ENCODE measurements at regions not wholly inside any gene's neighbourhood (a gene's known extent, or its start where the extent isn't known, plus 50 kb on each side); places are given as distances from the start of the nearest gene placed in this dataset.

DNA sequence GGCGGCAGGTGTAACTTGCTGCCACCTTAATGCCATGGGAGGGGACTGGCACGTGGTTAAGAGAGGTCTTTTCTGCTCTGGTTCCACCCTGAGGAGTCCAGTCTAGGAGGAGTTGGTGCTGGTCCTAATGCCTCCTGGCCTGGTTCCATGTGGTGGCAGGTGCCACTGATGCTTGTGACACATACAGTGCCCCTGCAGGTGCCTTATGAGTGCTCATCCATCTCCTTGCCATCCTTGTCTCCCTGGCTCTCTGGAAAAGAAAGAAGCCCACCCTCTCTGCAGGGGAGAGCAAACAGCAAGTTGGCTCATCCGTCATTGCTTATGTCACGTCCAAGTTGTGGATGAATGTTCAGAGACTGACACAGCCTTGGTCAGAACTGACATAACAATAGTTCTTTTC, 175.8 kb upstream of the DPH6 start (continued):
- TF ChIP-seq, protein P1, sequence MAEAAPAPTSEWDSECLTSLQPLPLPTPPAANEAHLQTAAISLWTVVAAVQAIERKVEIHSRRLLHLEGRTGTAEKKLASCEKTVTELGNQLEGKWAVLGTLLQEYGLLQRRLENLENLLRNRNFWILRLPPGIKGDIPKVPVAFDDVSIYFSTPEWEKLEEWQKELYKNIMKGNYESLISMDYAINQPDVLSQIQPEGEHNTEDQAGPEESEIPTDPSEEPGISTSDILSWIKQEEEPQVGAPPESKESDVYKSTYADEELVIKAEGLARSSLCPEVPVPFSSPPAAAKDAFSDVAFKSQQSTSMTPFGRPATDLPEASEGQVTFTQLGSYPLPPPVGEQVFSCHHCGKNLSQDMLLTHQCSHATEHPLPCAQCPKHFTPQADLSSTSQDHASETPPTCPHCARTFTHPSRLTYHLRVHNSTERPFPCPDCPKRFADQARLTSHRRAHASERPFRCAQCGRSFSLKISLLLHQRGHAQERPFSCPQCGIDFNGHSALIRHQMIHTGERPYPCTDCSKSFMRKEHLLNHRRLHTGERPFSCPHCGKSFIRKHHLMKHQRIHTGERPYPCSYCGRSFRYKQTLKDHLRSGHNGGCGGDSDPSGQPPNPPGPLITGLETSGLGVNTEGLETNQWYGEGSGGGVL (tag by site-specific recombination; IDR thresholded peaks at IDR 0.05): no peak
- TF ChIP-seq, protein P2, sequence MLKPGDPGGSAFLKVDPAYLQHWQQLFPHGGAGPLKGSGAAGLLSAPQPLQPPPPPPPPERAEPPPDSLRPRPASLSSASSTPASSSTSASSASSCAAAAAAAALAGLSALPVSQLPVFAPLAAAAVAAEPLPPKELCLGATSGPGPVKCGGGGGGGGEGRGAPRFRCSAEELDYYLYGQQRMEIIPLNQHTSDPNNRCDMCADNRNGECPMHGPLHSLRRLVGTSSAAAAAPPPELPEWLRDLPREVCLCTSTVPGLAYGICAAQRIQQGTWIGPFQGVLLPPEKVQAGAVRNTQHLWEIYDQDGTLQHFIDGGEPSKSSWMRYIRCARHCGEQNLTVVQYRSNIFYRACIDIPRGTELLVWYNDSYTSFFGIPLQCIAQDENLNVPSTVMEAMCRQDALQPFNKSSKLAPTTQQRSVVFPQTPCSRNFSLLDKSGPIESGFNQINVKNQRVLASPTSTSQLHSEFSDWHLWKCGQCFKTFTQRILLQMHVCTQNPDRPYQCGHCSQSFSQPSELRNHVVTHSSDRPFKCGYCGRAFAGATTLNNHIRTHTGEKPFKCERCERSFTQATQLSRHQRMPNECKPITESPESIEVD (tag by site-specific recombination; IDR thresholded peaks at IDR 0.05): no peak

DNA sequence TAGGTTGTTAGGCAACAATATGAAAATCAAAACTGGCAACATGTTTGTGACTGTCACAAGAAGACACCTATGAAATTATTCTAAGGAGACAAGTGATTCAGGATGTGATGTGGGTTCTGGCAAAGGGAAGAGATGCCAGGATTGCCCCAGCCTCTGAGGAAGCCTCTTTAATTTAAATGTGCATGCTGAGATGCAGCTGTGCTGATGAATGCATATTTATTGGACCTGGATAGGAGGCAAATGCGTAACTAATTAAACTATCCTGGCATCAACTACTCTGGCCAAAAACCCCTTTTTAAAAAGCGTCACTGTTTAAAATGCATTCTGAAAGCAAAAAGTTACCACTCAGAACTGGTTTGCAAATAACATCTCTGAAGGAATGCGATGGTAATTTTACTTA, 176.5 kb upstream of the DPH6 start:
- no peak overlapping the region for H3K27ac ChIP-seq (ENCODE audit: extremely low read depth, low read depth, low read length)
- no peaks in the 10 kb centered on the region for H3K4me1 ChIP-seq (ENCODE audit: control insufficient read depth, insufficient read depth, low read length)
- ChIA-PET CTCF (no interaction called here), POLR2A (no interaction called here)
- TF ChIP-seq, protein P3, sequence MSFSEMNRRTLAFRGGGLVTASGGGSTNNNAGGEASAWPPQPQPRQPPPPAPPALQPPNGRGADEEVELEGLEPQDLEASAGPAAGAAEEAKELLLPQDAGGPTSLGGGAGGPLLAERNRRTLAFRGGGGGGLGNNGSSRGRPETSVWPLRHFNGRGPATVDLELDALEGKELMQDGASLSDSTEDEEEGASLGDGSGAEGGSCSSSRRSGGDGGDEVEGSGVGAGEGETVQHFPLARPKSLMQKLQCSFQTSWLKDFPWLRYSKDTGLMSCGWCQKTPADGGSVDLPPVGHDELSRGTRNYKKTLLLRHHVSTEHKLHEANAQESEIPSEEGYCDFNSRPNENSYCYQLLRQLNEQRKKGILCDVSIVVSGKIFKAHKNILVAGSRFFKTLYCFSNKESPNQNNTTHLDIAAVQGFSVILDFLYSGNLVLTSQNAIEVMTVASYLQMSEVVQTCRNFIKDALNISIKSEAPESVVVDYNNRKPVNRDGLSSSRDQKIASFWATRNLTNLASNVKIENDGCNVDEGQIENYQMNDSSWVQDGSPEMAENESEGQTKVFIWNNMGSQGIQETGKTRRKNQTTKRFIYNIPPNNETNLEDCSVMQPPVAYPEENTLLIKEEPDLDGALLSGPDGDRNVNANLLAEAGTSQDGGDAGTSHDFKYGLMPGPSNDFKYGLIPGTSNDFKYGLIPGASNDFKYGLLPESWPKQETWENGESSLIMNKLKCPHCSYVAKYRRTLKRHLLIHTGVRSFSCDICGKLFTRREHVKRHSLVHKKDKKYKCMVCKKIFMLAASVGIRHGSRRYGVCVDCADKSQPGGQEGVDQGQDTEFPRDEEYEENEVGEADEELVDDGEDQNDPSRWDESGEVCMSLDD (tag by site-specific recombination; IDR thresholded peaks at IDR 0.05): no peak
- TF ChIP-seq KLF7 (tag by site-specific recombination; IDR thresholded peaks at IDR 0.05; ENCODE audit: borderline replicate concordance): no peak
- TF ChIP-seq OVOL3 (tag by site-specific recombination; IDR thresholded peaks at IDR 0.05): no peak
- no peak for TF ChIP-seq KLF9 (tag by site-specific recombination; IDR thresholded peaks at IDR 0.05; ENCODE audit: low read depth)
- TF ChIP-seq ZNF37A (tag by site-specific recombination; IDR thresholded peaks at IDR 0.05): no peak
- no peak for TF ChIP-seq ZSCAN30 (tag by site-specific recombination; IDR thresholded peaks at IDR 0.05)
- no peak for TF ChIP-seq ZFP3 (tag by site-specific recombination; IDR thresholded peaks at IDR 0.05; ENCODE audit: low read depth)
- TF ChIP-seq, protein P4, sequence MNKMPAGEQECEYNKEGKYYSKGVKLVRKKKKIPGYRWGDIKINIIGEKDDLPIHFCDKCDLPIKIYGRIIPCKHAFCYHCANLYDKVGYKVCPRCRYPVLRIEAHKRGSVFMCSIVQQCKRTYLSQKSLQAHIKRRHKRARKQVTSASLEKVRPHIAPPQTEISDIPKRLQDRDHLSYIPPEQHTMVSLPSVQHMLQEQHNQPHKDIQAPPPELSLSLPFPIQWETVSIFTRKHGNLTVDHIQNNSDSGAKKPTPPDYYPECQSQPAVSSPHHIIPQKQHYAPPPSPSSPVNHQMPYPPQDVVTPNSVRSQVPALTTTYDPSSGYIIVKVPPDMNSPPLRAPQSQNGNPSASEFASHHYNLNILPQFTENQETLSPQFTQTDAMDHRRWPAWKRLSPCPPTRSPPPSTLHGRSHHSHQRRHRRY (tag by site-specific recombination; IDR thresholded peaks at IDR 0.05): no peak
- TF ChIP-seq, protein P5, sequence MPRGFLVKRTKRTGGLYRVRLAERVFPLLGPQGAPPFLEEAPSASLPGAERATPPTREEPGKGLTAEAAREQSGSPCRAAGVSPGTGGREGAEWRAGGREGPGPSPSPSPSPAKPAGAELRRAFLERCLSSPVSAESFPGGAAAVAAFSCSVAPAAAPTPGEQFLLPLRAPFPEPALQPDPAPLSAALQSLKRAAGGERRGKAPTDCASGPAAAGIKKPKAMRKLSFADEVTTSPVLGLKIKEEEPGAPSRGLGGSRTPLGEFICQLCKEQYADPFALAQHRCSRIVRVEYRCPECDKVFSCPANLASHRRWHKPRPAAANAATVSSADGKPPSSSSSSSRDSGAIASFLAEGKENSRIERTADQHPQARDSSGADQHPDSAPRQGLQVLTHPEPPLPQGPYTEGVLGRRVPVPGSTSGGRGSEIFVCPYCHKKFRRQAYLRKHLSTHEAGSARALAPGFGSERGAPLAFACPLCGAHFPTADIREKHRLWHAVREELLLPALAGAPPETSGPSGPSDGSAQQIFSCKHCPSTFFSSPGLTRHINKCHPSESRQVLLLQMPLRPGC (tag by site-specific recombination; IDR thresholded peaks at IDR 0.05): no peak
- no peak for TF ChIP-seq ZFHX2 (tag by site-specific recombination; conservative IDR thresholded peaks at IDR 0.05)
- TF ChIP-seq ZNF341 (tag by site-specific recombination; IDR thresholded peaks at IDR 0.05; ENCODE audit: low read depth): no peak
- TF ChIP-seq ZNF169 (tag by site-specific recombination; IDR thresholded peaks at IDR 0.05): no peak
- no peaks in the 10 kb centered on the region for H3K9me3 ChIP-seq (ENCODE audit: control insufficient read depth, insufficient read depth, low read depth, low read length)
- H3K36me3 ChIP-seq (ENCODE audit: control insufficient read depth in 2 of 2, insufficient read depth in 1 of 2, low read length in 2 of 2): no peaks in the 10 kb centered on the region
- H3K4me3 ChIP-seq (ENCODE audit: low read depth, low read length): no peak overlapping the region

All from HEK293 (cell line).